GM23248 (cell line): ENCODE measurements at regions not wholly inside any gene's neighbourhood (a gene's known extent, or its start where the extent isn't known, plus 50 kb on each side); places are given as distances from the start of the nearest gene placed in this dataset.

Source experiments
- DNase-seq: peaks from one replicate; pipeline ENCODE4 v3.0.0-alpha.2; 2015
- H2AFZ ChIP-seq: fragments of 200-600 bp; sonication (generic); 2 replicates; pipeline ENCODE4 v1.6.1; 2016; ENCODE audit warnings: antibody characterized with exemption
- H3F3A ChIP-seq: fragments of 200-600 bp; sonication (generic); 2 replicates; pipeline ENCODE4 v1.6.1; 2016; ENCODE audit warnings: mild to moderate bottlenecking, antibody characterized with exemption, mixed run types; ENCODE audit not compliant: insufficient read depth
- H3K27ac ChIP-seq: fragments of 200-600 bp; sonication (generic); 2 replicates; pipeline ENCODE4 v1.5.1; 2016; ENCODE audit warnings: mild to moderate bottlenecking
- H3K27me3 ChIP-seq: fragments of 200-600 bp; sonication (generic); replicated peaks from 2 replicates; pipeline ENCODE4 v1.6.1; 2016; ENCODE audit warnings: mild to moderate bottlenecking; ENCODE audit not compliant: insufficient read depth
- H3K36me3 ChIP-seq: fragments of 200-600 bp; sonication (generic); 2 replicates; pipeline ENCODE4 v1.6.1; 2016; ENCODE audit warnings: low read depth, mild to moderate bottlenecking
- H3K4me1 ChIP-seq: fragments of 200-600 bp; sonication (generic); 2 replicates; pipeline ENCODE4 v1.6.1; 2016; ENCODE audit warnings: mild to moderate bottlenecking; ENCODE audit not compliant: insufficient read depth
- H3K4me2 ChIP-seq: fragments of 200-600 bp; sonication (generic); one replicate; pipeline ENCODE4 v1.6.1; 2016; ENCODE audit warnings: mild to moderate bottlenecking; ENCODE audit not compliant: unreplicated experiment
- H3K4me3 ChIP-seq: fragments of 200-600 bp; sonication (generic); 2 replicates; pipeline ENCODE4 v1.5.1; 2016; ENCODE audit warnings: mild to moderate bottlenecking
- H3K79me2 ChIP-seq: fragments of 200-600 bp; sonication (generic); 2 replicates; pipeline ENCODE4 v1.6.1; 2016; ENCODE audit warnings: mild to moderate bottlenecking; ENCODE audit not compliant: insufficient read depth
- H3K9ac ChIP-seq: fragments of 200-600 bp; sonication (generic); 2 replicates; pipeline ENCODE4 v1.6.1; 2016; ENCODE audit warnings: mild to moderate bottlenecking
- H3K9me2 ChIP-seq: fragments of 200-600 bp; sonication (generic); 2 replicates; pipeline ENCODE4 v1.6.1; 2016; ENCODE audit warnings: mixed run types, mild to moderate bottlenecking, moderate library complexity; ENCODE audit not compliant: insufficient read depth
- H3K9me3 ChIP-seq: fragments of 200-600 bp; sonication (generic); one replicate; pipeline ENCODE4 v1.6.1; 2017; ENCODE audit warnings: low read depth
- H4K20me1 ChIP-seq: fragments of 200-600 bp; sonication (generic); 2 replicates; pipeline ENCODE4 v1.6.0; 2016; ENCODE audit not compliant: insufficient read depth
- EZH2 ChIP-seq: fragments of 200-600 bp; sonication (generic); IDR thresholded peaks from 2 replicates; pipeline ENCODE4 v1.6.1; 2018; ENCODE audit warnings: antibody characterized with exemption, mild to moderate bottlenecking; ENCODE audit not compliant: insufficient read depth, poor library complexity, severe bottlenecking
- EZH2phosphoT487 ChIP-seq: fragments of 200-600 bp; sonication (generic); IDR thresholded peaks from 2 replicates; pipeline ENCODE4 v1.6.1; 2018; ENCODE audit warnings: antibody characterized with exemption, moderate library complexity, mild to moderate bottlenecking, low read depth; ENCODE audit not compliant: insufficient read depth
- WGBS, 2 experiments: methylation state at CpG; one replicate each; pipeline ENCODE4 v1.1.6; 2015 to 2017; ENCODE audit warnings: low lambda C conversion rate in 2 of 2, low coverage in 1 of 2; ENCODE audit errors: missing lambda C conversion rate in 2 of 2; 5-methylcytosine and 5-hydroxymethylcytosine counted together
- in situ Hi-C: fragments of 300-500 bp; cut with MboI; formaldehyde crosslinking; loops from 2 replicates; pipeline ENCODE4 v1.15.0; 2020

DNA sequence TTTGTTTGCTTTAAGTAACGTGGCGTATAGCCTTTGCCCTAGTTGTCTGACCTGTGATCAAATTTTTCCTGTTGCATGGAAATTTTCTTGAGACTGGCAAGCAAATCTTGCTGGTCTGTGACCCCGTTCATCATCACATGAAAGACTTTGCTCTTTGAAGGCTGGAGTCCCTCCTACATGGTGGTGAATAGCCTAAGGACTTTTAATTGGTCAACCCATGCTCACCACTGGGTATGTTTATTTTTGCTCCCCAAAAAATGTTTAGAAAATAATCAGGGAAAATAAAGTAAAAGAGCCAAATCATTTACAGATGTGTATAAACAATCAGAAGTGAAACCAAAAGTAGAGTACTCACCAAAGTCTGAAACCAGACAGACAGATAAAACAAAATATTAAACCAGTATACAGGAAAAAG, 1075.3 kb upstream of the ALCAM start:
- Histone ChIP-seq H3K9me2 (no peaks in the 10 kb centered on the region), H3K27ac (no peak overlapping the region), H3F3A (no peaks in the 10 kb centered on the region), H3K36me3 (no peaks in the 10 kb centered on the region), H2AFZ (peak overlapping the region; percentile 85), H4K20me1 (no peaks in the 10 kb centered on the region), H3K4me2 (peak overlapping the region; percentile 77), H3K9me3 (no peaks in the 10 kb centered on the region), H3K4me1 (peaks cover 8% of the 10 kb centered on the region; the same call in 1 of the 2 replicates), H3K4me3 (peak overlapping the region; percentile 62), H3K27me3 (no peaks in the 10 kb centered on the region), H3K9ac (peak overlapping the region; percentile 41), H3K79me2 (no peaks in the 10 kb centered on the region)
- TF ChIP-seq EZH2phosphoT487 (no peak), EZH2 (no peak)
- 3 to 7% methylated on average over 3 of the region's 3 CpGs for WGBS, 2 experiments
- in situ Hi-C loops: loop anchor here (25.0 kb wide), 1 partner anchor 1071 kb away; the partner anchor contains the start of gene ALCAM
- peak; percentile 42 for DNase-seq

DNA sequence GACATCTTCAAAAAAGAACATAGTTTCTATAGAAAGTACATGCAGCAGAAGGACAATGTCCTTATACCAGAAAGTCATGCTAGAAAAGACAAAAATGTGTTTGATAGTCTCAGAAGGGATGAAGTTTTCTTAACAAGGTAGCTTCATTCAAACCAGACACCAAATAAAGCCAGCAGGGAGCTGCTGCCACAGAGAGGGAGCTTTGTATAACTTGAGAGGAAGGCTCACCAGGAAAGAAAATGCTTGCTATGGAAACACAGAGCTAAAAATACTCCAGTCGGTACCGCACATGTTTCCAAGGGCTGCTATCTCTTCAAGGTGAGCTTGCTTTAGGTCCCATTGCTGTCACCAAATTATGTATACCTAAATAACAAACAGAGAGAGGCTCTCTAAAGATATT, 1074.8 kb upstream of the ALCAM start:
- H3K4me3 ChIP-seq: peak overlapping the region; percentile 62
- no peaks in the 10 kb centered on the region for H3K27me3 ChIP-seq
- no peaks in the 10 kb centered on the region for H3K9me3 ChIP-seq
- peak overlapping the region; percentile 77 for H3K4me2 ChIP-seq
- peak overlapping the region; percentile 85 for H2AFZ ChIP-seq
- no peaks in the 10 kb centered on the region for H3K9me2 ChIP-seq
- TF ChIP-seq EZH2phosphoT487 (no peak), EZH2 (no peak)
- H3K9ac ChIP-seq: peak overlapping the region; percentile 41
- H3K4me1 ChIP-seq: peaks cover 8% of the 10 kb centered on the region; the same call in 1 of the 2 replicates
- in situ Hi-C loops: loop anchor here (25.0 kb wide), 1 partner anchor 1070 kb away; the partner anchor contains the start of gene ALCAM
- peak overlapping the region; percentile 17; the same call in 1 of the 2 replicates for H3K27ac ChIP-seq
- 5 to 7% methylated on average over 2 of the region's 2 CpGs for WGBS, 2 experiments
- no peaks in the 10 kb centered on the region for H3K79me2 ChIP-seq
- no peaks in the 10 kb centered on the region for H3K36me3 ChIP-seq
- no peaks in the 10 kb centered on the region for H4K20me1 ChIP-seq
- peak; percentile 24 for DNase-seq
- H3F3A ChIP-seq: no peaks in the 10 kb centered on the region

DNA sequence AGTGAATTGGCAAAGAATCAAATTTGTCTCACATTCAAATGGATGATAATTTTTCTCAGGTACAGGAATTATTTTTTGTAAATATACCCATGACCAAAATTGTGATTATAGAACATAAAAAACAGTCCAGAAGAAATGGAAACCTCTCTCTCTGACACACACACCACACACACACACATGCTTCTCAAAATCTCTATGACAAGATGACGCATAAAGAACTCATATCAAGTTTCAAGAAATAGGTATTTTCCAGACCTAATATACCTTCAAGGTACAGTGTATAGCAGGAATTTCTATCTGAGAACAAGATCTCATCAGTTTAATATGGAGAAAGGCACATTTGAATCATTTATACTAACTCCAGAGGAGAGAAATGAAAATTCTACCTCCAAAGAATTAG, 1069.1 kb upstream of the ALCAM start:
- Histone ChIP-seq H3K79me2 (no peaks in the 10 kb centered on the region), H4K20me1 (no peaks in the 10 kb centered on the region), H3K4me1 (no peaks in the 10 kb centered on the region), H3K9ac (no peak overlapping the region), H3K36me3 (no peaks in the 10 kb centered on the region), H3K4me3 (no peak overlapping the region), H3K27me3 (no peaks in the 10 kb centered on the region), H2AFZ (no peak overlapping the region), H3K9me3 (no peaks in the 10 kb centered on the region), H3K4me2 (no peak overlapping the region), H3F3A (no peaks in the 10 kb centered on the region), H3K9me2 (peaks cover 6% of the 10 kb centered on the region; the same call in 1 of the 2 replicates), H3K27ac (no peak overlapping the region)
- DNase-seq: no peak
- TF ChIP-seq EZH2: no peak
- no peak for TF ChIP-seq EZH2phosphoT487
- 80 to 92% methylated on average over 1 of the region's 1 CpG for WGBS, 2 experiments
- in situ Hi-C loops: loop anchor here (25.0 kb wide), 1 partner anchor 1065 kb away; the partner anchor contains the start of gene ALCAM

- DNase-seq: no peak
- Histone ChIP-seq H3K79me2 (no peaks in the 10 kb centered on the region), H3K27me3 (no peaks in the 10 kb centered on the region), H3K4me1 (no peaks in the 10 kb centered on the region), H3K4me3 (no peak overlapping the region), H3K36me3 (no peaks in the 10 kb centered on the region), H3F3A (no peaks in the 10 kb centered on the region), H4K20me1 (no peaks in the 10 kb centered on the region), H3K27ac (no peak overlapping the region), H3K9me3 (no peaks in the 10 kb centered on the region), H3K9ac (no peak overlapping the region), H3K9me2 (peaks cover 6% of the 10 kb centered on the region; the same call in 1 of the 2 replicates), H2AFZ (no peak overlapping the region), H3K4me2 (no peak overlapping the region)
- WGBS, 2 experiments: 28 to 38% methylated on average over 2 of the region's 2 CpGs
- TF ChIP-seq EZH2phosphoT487 (no peak), EZH2 (no peak)
- in situ Hi-C loops: loop anchor here (25.0 kb wide), 1 partner anchor 1064 kb away; the partner anchor contains the start of gene ALCAM
Observed at GRCh38 chr3:104298662-104299061, 1068.0 kb upstream of the ALCAM start.
